Vagina (tissue), 2 donors: ENCODE measurements at regions not wholly inside any gene's neighbourhood (a gene's known extent, or its start where the extent isn't known, plus 50 kb on each side); places are given as distances from the start of the nearest gene placed in this dataset.

Experiments used
- DNase-seq, 2 donors: peaks; one replicate each; pipeline ENCODE4 v3.0.0-alpha.2; 2017; ENCODE audit errors: extremely low spot score in 2 of 2
- H3K27ac ChIP-seq: fragments of 200-600 bp; sonication (generic); one replicate; pipeline ENCODE4 v1.5.1; 2019
- H3K27me3 ChIP-seq: fragments of 200-600 bp; sonication (generic); one replicate; pipeline ENCODE4 v1.5.1; 2019
- H3K36me3 ChIP-seq, 2 donors: fragments of 200-600 bp; sonication (generic); one replicate each; pipeline ENCODE4 v1.5.1; 2017 to 2019
- H3K4me1 ChIP-seq: fragments of 200-600 bp; sonication (generic); one replicate; pipeline ENCODE4 v1.5.1; 2019
- H3K4me3 ChIP-seq, 2 donors: fragments of 200-600 bp; sonication (generic); 1 replicate in 1 of 2; 2 replicates in 1 of 2; pipeline ENCODE4 v1.5.1; 2016 to 2019
- H3K9me3 ChIP-seq: fragments of 200-600 bp; sonication (generic); one replicate; pipeline ENCODE4 v1.5.1; 2019
- POLR2A ChIP-seq, 2 donors: fragments of 450-650 bp; IDR thresholded peaks; one replicate each; pipeline ENCODE4 v1.6.1; 2017; ENCODE audit warnings: antibody characterized with exemption in 2 of 2, mild to moderate bottlenecking in 2 of 2, moderate library complexity in 2 of 2
- POLR2AphosphoS5 ChIP-seq, 2 donors: sonication (generic); formaldehyde crosslinking; IDR thresholded peaks; one replicate each; pipeline ENCODE4 v1.9.0; 2017; ENCODE audit warnings: antibody characterized with exemption in 2 of 2, mild to moderate bottlenecking in 2 of 2, low read depth in 1 of 2; ENCODE audit not compliant: insufficient read depth in 1 of 2
- intact Hi-C: fragments of 100-400 bp; cut with DNase I; formaldehyde crosslinking; loops from one replicate; pipeline ENCODE4 v1.15.1; 2023
- TF ChIP-seq, protein P1 (sequence below), 3 experiments: fragments of 450-650 bp in 2 of 3; fragments of 200-600 bp in 1 of 3; sonication (generic) in 1 of 3; IDR thresholded peaks; one replicate each; pipeline ENCODE4 v1.5.1; 2017 to 2019; ENCODE audit warnings: antibody characterized with exemption in 3 of 3, mild to moderate bottlenecking in 2 of 3, moderate library complexity in 2 of 3

DNA sequence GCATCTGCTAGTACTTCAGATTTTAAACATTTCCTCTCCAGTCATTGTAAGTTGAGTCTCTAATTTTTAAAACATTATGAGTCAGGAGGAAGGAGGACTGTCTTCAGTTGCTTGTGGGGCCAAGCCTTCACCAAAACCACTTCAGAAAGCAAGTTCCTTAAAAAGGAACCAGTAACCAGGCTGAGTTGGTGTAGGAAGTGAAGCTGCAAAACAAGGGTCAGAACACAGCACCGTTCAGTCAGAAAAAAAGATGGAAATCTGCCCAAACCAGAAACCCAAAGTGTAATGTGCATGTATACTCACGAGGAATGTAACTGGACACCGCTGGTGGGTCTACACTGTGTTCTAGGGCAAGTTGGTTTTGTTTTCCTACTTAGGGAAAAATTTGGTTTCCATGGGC, 402.1 kb downstream of the SETD4 start:
- Histone ChIP-seq H3K36me3 (no peaks in the 10 kb centered on the region), H3K9me3 (no peaks in the 10 kb centered on the region), H3K27me3 (no peaks in the 10 kb centered on the region), H3K4me1 (no peaks in the 10 kb centered on the region), H3K27ac (no peak overlapping the region), H3K4me3 (no peak overlapping the region)
- DNase-seq, result no peak
- TF ChIP-seq POLR2AphosphoS5 (IDR thresholded peaks at IDR 0.05; ENCODE audit: insufficient read depth in 1 of 2, low read depth in 1 of 2) (no peak), POLR2A (IDR thresholded peaks at IDR 0.05) (no peak)
- TF ChIP-seq, protein P1, sequence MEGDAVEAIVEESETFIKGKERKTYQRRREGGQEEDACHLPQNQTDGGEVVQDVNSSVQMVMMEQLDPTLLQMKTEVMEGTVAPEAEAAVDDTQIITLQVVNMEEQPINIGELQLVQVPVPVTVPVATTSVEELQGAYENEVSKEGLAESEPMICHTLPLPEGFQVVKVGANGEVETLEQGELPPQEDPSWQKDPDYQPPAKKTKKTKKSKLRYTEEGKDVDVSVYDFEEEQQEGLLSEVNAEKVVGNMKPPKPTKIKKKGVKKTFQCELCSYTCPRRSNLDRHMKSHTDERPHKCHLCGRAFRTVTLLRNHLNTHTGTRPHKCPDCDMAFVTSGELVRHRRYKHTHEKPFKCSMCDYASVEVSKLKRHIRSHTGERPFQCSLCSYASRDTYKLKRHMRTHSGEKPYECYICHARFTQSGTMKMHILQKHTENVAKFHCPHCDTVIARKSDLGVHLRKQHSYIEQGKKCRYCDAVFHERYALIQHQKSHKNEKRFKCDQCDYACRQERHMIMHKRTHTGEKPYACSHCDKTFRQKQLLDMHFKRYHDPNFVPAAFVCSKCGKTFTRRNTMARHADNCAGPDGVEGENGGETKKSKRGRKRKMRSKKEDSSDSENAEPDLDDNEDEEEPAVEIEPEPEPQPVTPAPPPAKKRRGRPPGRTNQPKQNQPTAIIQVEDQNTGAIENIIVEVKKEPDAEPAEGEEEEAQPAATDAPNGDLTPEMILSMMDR (IDR thresholded peaks at IDR 0.05), result no peak
- intact Hi-C loops, result no loop called here

DNA sequence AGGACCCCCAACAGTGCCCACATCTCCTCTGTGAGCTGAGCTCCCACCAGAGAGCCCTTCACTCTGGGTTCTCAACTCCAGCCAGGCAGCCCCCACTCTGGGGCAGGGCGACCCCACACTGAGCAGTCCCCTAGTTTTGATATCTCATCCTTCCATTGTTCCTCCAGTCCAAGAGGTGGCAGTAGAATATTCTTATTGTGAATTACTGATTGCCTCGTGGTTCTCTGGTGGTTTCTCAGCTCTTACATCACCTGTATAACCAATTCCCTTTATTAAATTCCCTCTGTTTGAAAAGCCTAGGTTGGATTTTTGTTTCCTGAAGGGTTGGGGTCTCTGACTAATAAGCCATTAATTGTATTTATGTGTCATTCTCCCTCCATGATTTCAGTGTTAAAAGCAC, 407.5 kb downstream of the SETD4 start:
- no peak for DNase-seq
- intact Hi-C loops, result no loop called here
- TF ChIP-seq POLR2AphosphoS5 (IDR thresholded peaks at IDR 0.05; ENCODE audit: insufficient read depth in 1 of 2, low read depth in 1 of 2), result no peak
- no peak for TF ChIP-seq POLR2A (IDR thresholded peaks at IDR 0.05)
- TF ChIP-seq, protein P1 (IDR thresholded peaks at IDR 0.05), result no peak
- no peak overlapping the region for H3K4me3 ChIP-seq
- H3K27ac ChIP-seq, result no peak overlapping the region
- H3K27me3 ChIP-seq, result no peaks in the 10 kb centered on the region
- no peaks in the 10 kb centered on the region for H3K9me3 ChIP-seq
- H3K36me3 ChIP-seq, result no peaks in the 10 kb centered on the region
- peaks cover 13% of the 10 kb centered on the region for H3K4me1 ChIP-seq

DNA sequence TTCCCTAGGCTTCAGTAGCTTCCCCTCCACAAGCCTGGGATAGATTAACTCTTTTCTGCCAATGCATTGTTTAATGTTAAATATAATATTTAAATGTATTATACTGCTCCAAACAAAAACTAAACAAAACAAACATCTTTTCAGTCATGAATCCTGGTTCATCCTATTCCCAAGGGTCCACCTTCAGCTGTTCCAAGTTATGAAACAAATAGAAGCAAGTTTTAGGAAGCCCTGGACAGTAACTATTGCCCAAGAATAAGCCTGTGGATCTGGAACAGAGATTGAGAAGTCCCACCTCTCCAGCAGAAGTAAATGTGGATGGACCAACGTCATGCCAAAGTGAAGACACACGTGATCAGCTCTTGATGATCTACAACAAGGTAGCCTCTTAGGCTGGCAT, 408.1 kb downstream of the SETD4 start:
- DNase-seq, result no peak

DNA sequence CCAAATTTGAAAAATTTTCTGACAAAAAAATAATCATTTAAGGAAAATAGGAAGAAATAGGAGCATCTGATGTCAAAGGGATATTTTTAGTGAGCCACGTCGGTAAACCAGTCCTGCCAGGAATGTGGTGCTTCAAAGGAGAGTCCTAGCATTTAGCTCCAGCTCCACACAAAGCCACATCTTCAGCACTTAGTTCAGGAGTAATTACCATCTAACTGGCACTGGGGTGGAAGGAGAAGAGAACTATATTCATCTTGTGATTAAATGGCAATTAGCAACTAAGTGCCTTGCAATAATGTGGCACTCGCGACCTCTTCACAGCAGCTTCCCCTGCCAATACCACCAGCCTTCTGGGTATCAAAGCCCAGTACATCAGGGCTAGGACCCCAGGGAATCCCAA, 409.1 kb downstream of the SETD4 start:
- Histone ChIP-seq H3K4me1 (peaks cover 13% of the 10 kb centered on the region), H3K27ac (no peak overlapping the region), H3K4me3 (no peak overlapping the region), H3K36me3 (no peaks in the 10 kb centered on the region), H3K9me3 (no peaks in the 10 kb centered on the region), H3K27me3 (no peaks in the 10 kb centered on the region)
- intact Hi-C loops, result no loop called here
- TF ChIP-seq POLR2AphosphoS5 (IDR thresholded peaks at IDR 0.05; ENCODE audit: insufficient read depth in 1 of 2, low read depth in 1 of 2), result no peak
- TF ChIP-seq, protein P1 (IDR thresholded peaks at IDR 0.05), result no peak
- no peak for TF ChIP-seq POLR2A (IDR thresholded peaks at IDR 0.05)
- no peak for DNase-seq

More for the DNA sequence above, 408.1 kb downstream of the SETD4 start:
- Histone ChIP-seq H3K4me3 (no peak overlapping the region), H3K27me3 (no peaks in the 10 kb centered on the region), H3K4me1 (peaks cover 13% of the 10 kb centered on the region), H3K36me3 (no peaks in the 10 kb centered on the region), H3K9me3 (no peaks in the 10 kb centered on the region), H3K27ac (no peak overlapping the region)
- intact Hi-C loops, result no loop called here
- TF ChIP-seq POLR2A (IDR thresholded peaks at IDR 0.05) (no peak), POLR2AphosphoS5 (IDR thresholded peaks at IDR 0.05; ENCODE audit: insufficient read depth in 1 of 2, low read depth in 1 of 2) (no peak)
- TF ChIP-seq, protein P1 (IDR thresholded peaks at IDR 0.05), result no peak

DNA sequence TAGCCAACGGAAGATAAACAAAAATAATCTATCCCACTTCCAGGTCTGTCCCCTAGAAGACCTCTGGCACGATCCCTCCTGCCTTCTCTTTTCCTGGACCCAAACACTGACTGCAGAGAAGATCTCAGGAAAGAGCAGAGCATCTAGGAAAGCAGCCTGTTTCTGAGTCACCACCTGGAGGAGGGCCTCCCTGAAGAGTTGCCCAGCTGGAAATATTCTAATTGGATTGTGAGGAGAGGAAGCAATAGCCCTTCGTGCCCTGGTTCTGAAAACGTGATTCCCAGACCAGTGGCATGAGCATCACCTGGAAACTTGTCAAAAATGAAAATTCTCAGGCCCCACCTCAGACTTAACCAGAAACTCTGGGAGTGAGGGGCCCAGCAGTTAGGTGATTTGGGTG, 411.1 kb downstream of the SETD4 start:
- DNase-seq, result no peak

More for the DNA sequence above, 411.1 kb downstream of the SETD4 start:
- Histone ChIP-seq H3K36me3 (no peaks in the 10 kb centered on the region), H3K4me1 (peaks cover 13% of the 10 kb centered on the region), H3K9me3 (no peaks in the 10 kb centered on the region), H3K27ac (no peak overlapping the region), H3K27me3 (no peaks in the 10 kb centered on the region), H3K4me3 (no peak overlapping the region)
- intact Hi-C loops, result no loop called here
- no peak for TF ChIP-seq POLR2A (IDR thresholded peaks at IDR 0.05)
- no peak for TF ChIP-seq POLR2AphosphoS5 (IDR thresholded peaks at IDR 0.05; ENCODE audit: insufficient read depth in 1 of 2, low read depth in 1 of 2)
- TF ChIP-seq, protein P1 (IDR thresholded peaks at IDR 0.05), result no peak
